Myocyte (in vitro differentiated cells): ENCODE measurements at regions not wholly inside any gene's neighbourhood (a gene's known extent, or its start where the extent isn't known, plus 50 kb on each side); places are given as distances from the start of the nearest gene placed in this dataset.
"Not testable (repeated sequence)": the region's sequence is repeated elsewhere in the genome, so short reads cannot be mapped to it uniquely, and the experiment has no call there.

Experiments used
- DNase-seq: peaks from one replicate; pipeline ENCODE4 v3.0.0-alpha.2; 2012; ENCODE audit warnings: low read depth

DNA sequence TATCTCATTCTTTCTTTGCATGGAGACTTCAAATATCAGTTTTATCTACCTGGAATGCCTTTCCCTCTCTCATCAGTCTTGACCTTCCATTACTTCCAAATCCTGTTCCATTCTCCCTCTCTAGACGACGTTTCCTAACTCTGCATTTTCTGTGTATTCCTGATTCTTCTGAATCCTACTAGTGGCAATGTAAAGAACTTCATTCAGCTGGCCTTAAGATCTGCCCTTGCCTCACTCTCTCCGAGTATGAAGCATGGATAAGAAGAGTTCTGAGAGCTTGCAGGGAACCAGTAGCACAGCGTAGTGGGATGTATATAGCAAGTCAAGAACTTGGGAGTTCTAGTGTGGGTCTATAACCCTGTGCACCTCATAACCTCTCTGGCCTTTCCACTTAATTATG is 68.5 kb upstream of the HOXC13 start:
- DNase-seq = no peak

DNA sequence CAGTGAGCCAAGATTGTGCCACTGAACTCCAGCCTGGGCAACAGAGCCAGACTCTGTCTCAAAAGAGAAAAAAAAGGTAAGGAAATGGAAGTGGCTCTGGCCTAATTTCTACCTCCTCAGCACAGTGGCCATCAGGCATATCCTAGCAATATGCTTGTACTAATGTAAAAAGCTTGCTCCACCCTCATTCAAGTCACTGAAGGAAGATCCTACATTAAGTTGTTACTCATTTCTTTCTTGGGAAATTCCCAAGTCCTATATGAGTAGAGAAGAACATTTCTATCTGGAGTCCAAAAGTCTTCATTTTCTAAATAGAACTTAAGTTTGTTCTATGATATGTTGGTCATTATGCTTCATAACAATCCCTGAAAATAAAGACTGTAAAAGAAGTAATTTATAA is 67.3 kb upstream of the HOXC13 start:
- no peak for DNase-seq

DNA sequence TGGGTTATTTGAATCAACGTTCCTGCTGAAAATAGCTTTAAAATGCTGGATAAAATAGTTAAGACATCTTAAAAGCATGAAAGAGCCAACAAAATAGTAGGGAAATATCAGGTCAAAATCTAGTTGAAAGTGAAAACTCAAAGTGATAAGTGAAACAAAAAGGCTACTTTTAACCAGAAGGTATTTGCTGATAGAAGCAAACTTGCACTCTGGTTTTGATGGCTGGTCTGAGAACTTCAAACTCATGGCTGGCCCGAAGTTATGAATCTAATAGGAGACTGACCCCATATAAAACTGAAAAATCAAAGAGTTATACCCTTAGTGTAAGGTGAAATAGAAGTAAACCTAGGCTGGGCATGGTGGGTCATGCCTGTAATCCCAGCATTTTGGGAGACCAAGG is 66.3 kb upstream of the HOXC13 start:
- DNase-seq = no peak

DNA sequence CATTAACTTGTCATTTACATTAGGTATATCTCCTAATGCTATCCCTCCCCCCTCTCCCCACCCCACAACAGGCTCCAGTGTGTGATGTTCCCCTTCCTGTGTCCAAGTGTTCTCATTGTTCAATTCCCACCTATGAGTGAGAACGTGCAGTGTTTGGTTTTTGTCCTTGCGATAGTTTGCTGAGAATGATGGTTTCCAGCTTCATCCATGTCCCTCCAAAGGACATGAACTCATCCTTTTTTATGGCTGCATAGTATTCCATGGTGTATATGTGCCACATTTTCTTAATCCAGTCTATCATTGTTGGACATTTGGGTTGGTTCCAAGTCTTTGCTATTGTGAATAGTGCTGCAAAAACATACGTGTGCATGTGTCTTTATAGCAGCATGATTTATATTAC is 60.7 kb upstream of the HOXC13 start:
- not testable (repeated sequence) for DNase-seq

DNA sequence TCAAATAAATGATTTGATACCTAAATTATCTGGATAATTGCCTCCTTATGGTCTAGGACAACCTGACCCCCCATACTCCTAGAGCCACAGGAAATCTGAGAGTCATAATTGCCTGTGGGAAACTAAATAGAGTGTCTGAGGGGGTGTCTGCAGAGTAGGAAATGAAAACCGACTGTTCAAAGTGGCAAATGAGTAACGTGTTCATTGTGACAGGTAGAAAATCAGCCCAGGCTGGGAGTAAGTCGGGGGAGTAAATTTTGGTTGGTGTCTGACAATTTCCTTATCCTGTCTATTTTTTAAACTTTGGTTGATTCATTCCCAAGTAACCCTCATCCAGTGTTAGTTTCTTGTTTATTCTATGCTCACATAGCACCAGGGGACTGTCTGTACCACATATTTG is 51.6 kb upstream of the HOXC13 start:
- DNase-seq = no peak

DNA sequence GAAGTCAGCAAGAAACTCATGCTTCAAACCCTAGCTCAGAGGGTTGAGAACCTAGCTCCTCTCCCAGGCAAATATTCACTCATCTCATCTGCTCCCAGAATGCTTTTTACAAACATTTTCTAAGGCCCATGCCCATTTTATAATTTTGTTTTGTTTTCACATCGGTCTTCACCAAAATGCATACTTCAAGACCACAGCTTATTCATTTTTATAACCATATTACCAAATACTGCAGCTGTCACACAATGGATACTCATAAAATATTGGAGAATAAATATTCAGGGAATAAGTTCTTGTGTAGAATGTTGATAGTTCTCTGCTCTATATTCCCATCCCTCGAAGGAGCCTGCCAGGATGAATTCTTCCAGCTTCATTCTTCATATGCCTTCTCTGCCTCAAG is 50.8 kb upstream of the HOXC13 start:
- no peak for DNase-seq
